ENCODE measurements at regions not wholly inside any gene's neighbourhood (a gene's known extent, or its start where the extent isn't known, plus 50 kb on each side); places are given as distances from the start of the nearest gene placed in this dataset.

GRCh38 chr2:103007086-103007485 lies 245.3 kb downstream of the TMEM182 start:
- TF ChIP-seq POLR2A (IDR thresholded peaks at IDR 0.05) (no peak), CTCF (IDR thresholded peaks at IDR 0.05) (no peak)

Data from stomach (tissue), 4 donors.